Kidney epithelial cell (primary cell): ENCODE measurements at regions not wholly inside any gene's neighbourhood (a gene's known extent, or its start where the extent isn't known, plus 50 kb on each side); places are given as distances from the start of the nearest gene placed in this dataset.

Experiments used
- DNase-seq: peaks from one replicate; pipeline ENCODE4 v3.0.0-alpha.2; 2010; ENCODE audit warnings: low read depth
- H3K27me3 ChIP-seq: 2 replicates; pipeline ENCODE4 v1.6.0; 2011; ENCODE audit warnings: low read length; ENCODE audit not compliant: control insufficient read depth, insufficient read depth
- H3K36me3 ChIP-seq: 2 replicates; pipeline ENCODE4 v1.5.1; 2011; ENCODE audit warnings: low read length; ENCODE audit not compliant: control insufficient read depth, insufficient read depth
- H3K4me3 ChIP-seq: 2 replicates; pipeline ENCODE4 v1.5.1; 2011; ENCODE audit warnings: low read depth, mild to moderate bottlenecking, control low read depth, low read length
- TF ChIP-seq, protein P1 (sequence below): IDR thresholded peaks from 2 replicates; pipeline ENCODE4 v1.5.1; 2011; ENCODE audit warnings: mild to moderate bottlenecking, moderate library complexity, low read length, control low read depth, inconsistent platforms; ENCODE audit not compliant: insufficient read depth, poor library complexity, severe bottlenecking

DNA sequence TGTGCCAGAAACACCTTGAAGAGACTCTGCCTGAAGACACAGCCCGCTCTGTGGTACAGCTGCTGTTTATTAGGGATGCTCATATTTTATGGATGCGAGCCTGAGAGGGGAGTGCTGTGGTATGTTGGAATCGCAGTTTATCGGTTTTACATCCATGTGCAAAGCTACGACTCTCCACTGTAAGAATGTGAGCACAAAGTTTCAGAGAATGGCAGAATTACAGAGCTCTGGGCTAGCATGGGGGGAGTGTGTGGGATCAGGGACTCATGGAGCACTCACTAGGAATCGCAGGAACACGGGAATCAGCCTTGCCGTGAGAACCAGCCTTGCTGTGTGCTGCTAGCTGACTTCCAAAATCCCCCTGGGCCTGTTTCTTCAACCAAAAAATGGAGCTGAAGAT is 199.9 kb downstream of the RNF144A start:
- Histone ChIP-seq H3K27me3 (no peaks in the 10 kb centered on the region), H3K36me3 (no peaks in the 10 kb centered on the region), H3K4me3 (no peak overlapping the region)
- no peak for DNase-seq
- TF ChIP-seq, protein P1, sequence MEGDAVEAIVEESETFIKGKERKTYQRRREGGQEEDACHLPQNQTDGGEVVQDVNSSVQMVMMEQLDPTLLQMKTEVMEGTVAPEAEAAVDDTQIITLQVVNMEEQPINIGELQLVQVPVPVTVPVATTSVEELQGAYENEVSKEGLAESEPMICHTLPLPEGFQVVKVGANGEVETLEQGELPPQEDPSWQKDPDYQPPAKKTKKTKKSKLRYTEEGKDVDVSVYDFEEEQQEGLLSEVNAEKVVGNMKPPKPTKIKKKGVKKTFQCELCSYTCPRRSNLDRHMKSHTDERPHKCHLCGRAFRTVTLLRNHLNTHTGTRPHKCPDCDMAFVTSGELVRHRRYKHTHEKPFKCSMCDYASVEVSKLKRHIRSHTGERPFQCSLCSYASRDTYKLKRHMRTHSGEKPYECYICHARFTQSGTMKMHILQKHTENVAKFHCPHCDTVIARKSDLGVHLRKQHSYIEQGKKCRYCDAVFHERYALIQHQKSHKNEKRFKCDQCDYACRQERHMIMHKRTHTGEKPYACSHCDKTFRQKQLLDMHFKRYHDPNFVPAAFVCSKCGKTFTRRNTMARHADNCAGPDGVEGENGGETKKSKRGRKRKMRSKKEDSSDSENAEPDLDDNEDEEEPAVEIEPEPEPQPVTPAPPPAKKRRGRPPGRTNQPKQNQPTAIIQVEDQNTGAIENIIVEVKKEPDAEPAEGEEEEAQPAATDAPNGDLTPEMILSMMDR, result no peak

DNA sequence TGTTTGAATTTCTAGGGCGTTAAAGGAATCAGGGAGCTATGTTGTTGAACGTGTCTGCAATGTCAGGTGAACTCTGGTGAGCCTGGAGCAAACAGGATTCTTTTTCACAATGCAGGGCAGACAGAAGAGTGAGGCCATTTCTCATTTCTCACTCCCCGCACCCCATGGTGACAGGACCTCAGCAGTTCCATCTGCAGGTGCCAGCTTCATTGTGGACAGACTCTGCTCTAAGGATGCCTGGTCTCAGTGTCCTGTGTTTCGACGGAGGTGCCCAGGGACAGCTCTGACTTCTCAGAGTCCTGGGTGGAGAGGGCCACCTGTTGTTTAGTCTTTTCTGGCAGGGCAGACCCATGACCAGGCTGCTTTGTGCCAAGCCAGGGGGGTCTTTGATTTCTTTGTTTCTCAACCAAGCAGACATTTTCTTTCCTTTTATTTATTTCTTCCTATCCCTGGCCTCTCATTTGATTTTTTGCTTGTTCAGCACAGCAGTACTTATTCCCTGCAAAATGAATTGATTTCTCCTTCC is 201.5 kb downstream of the RNF144A start:
- H3K4me3 ChIP-seq, result no peak overlapping the region
- TF ChIP-seq, protein P1, result no peak
- DNase-seq, result no peak

GRCh38 chr2:7119132-7119835 is 202.1 kb downstream of the RNF144A start:
- no peaks in the 10 kb centered on the region for H3K36me3 ChIP-seq
- TF ChIP-seq, protein P1, result peak; percentile 65
- no peak overlapping the region for H3K4me3 ChIP-seq
- H3K27me3 ChIP-seq, result no peaks in the 10 kb centered on the region
- no peak for DNase-seq

More for the DNA sequence above, 201.5 kb downstream of the RNF144A start:
- no peaks in the 10 kb centered on the region for H3K36me3 ChIP-seq
- H3K27me3 ChIP-seq, result no peaks in the 10 kb centered on the region

- TF ChIP-seq, protein P1, result no peak
- no peak for DNase-seq
- H3K4me3 ChIP-seq, result no peak overlapping the region
- no peaks in the 10 kb centered on the region for H3K27me3 ChIP-seq
- H3K36me3 ChIP-seq, result no peaks in the 10 kb centered on the region
These were observed 204.6 kb downstream of the RNF144A start for GRCh38 chr2:7121851-7122250.

- DNase-seq, result no peak
- Histone ChIP-seq H3K4me3 (no peak overlapping the region), H3K36me3 (no peaks in the 10 kb centered on the region), H3K27me3 (no peaks in the 10 kb centered on the region)
- TF ChIP-seq, protein P1, result no peak
These were observed 209.9 kb downstream of the RNF144A start for GRCh38 chr2:7127156-7127555.

DNA sequence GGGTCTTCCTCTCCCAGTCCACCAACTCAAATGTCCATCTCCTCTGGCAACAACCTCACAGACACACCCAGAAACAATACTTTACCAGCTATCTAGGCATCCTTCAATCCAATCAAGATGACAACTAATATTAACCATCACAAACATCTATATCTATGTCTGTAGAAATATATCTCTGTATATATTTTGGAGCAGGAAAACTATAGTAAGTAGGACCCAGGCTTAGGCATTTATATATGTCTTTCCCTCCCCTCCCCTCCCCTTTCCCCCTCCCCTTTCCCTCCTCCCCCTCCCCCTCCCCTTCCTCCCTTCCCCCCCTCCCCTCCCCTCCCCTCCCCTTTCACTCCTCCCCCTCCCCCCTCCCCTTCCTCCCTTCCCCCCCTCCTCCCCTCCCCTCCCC is 210.5 kb downstream of the RNF144A start:
- Histone ChIP-seq H3K36me3 (no peaks in the 10 kb centered on the region), H3K27me3 (no peaks in the 10 kb centered on the region), H3K4me3 (no peak overlapping the region)
- TF ChIP-seq, protein P1, result no peak
- DNase-seq, result no peak
